GM19397 (cell line): ENCODE measurements at regions not wholly inside any gene's neighbourhood (a gene's known extent, or its start where the extent isn't known, plus 50 kb on each side); places are given as distances from the start of the nearest gene placed in this dataset.

Experiments
- ATAC-seq: cut with Tn5 transposase; IDR thresholded peaks from one replicate; pipeline ENCODE4 v1.9.1; 2021; ENCODE audit warnings: mild to moderate bottlenecking, moderate library complexity; ENCODE audit not compliant: unreplicated experiment

DNA sequence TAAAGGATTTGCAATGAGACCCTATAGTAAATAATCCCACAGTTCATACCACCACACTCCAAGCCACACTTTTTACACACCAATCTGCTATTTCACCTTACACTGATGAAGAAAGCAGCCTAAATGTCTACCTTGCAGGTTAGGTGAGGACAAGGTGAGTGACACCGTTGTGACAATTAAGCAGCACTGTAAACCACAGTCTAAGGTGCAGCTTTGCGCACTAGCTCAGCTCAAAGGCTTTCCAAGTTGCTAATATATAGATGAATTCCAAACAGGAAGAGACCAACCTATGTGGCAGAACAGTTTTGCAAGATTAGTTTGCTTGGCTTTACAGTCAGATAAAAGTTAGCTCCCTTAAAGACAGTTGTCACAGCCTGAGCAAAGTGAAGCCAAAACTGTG lies 429.5 kb upstream of the MARCKS start:
- no peak for ATAC-seq

DNA sequence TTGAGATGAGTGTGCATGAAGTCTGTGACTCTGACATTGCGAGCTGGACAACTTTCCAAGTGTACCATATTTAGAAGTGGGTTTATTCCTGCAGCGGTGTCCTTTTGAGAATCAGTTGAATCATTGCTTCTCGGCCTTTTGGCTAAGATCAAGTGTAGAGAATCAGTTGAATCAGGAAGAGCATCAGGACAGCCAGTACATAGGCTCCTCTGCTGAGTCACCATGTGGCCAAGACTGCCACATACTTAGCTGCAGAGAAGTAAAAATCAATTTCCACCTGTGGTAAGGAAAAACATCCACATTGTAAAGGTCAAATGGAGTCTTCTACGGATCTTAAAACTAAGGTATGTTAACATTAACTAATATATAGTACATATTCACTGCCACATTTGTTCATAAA lies 428.4 kb upstream of the MARCKS start:
- no peak for ATAC-seq

DNA sequence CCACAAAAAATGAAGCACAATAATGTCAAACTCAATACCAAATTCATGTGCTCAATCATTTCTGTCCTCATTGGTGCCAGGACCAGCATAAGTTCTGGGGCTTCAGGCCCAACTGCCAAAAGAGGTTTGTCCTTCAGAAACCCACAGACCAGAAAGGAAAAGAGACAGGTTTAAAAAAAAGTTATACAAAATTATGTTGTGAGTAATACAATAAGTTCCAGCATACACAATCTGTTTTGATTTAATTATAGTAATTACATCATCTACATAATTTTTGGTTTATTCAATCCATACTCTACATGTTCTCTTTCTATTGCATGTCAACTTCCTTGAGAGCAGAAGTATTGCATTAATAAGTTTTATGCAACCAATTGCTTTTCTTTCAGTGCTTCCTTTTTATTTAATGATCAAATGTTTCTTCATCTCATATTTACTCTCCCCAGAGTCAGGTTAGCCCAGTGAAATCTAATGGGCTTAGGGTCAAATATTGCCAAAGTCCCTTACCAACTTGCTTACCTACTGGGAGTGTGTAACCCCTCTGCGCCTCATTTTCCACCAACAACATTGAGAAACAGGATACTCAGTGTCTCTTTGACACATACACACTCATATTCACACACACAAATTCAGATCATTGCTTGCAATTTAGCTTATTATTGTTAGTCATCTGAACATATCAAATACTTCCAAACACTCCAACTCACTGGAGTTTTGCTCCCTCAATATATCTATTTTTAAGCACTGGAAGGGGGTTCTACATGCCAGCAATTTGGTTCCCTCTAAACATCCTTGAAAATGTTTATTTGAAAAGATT lies 424.4 kb upstream of the MARCKS start:
- ATAC-seq: no peak

DNA sequence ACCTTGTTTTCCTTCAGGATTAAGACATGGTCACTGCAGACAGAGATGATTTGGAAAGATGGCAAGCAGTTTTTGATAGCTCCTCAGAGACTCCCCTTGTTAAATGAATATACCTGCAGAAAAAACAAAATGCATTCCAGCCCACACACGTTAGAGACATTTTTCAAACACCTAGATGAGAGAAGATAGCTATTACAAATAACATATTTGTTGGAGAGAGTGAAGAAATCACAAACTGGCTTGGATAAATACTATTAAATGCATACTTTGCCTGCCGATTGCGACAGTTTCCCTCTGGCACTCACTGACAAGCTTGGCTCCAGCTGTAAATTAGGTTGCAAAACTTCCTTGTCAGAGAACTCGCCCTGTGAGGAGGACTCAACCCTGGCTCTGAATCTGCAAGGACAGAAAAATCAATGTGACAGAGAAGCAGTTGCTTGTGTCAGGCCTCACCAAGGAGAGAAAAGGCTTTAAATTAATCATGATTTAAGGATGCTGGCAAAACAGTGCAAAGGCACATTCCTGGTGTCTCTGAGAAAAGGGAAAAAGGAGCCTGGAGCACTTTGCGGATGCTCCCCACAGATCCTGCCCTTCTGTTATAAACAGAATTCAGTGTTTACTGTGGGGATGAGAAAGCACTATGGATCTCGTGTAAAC lies 423.7 kb upstream of the MARCKS start:
- ATAC-seq: no peak

DNA sequence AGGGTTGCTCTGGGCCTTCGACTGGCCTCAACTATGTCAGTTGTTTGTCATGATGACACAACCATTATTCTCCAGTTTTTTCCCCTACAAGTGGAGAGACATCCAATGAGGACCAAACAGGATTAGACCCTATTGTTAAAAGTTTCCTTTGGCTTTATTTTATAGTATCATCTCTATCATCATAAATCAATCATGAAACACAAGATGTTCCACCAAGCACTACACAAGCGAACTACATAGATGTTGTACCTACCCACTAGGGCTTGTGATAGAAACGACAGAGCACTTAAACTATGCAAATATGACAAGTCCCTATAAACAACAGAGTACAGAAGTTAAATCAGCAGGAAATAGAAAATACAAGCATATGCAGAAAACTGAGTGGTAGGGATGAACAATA lies 422.5 kb upstream of the MARCKS start:
- ATAC-seq: no peak

DNA sequence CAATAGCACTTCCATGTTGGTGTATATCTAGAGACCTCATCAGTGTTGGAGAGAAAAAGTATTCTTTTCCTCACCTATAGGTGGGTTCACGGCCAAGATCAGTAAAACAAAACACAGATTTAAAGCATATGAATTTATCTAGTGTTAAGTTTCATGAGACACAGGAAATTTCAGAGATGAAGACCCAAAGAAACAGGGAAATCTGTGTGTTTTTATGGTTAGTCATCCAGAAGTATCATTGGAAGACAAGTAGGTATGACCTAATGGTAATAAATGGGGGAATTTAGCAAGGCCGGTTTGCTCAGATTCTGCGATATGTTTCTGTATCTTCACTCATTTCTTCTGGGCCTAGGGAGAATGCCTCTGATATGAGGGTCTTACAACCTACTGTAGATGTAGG lies 419.6 kb upstream of the MARCKS start:
- ATAC-seq: no peak

DNA sequence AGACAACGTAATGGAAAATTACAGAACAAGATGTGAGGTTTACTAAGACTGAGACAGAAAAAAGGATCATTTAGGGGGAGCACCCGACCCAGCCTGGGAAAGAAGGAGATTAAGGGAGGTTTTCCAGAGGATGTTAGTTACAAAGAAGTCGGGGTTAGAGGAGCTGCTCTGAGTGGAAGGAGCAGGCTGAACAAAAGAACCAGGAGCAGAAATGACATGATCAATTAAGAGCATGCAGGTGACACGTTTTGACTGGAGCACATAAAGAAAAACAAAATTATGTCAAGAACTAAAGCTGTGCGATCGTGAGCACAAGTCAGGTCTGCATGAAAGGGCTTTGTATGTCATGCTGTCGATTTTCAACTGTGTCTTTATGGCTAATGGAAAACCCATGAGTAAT lies 417.3 kb upstream of the MARCKS start:
- no peak for ATAC-seq

DNA sequence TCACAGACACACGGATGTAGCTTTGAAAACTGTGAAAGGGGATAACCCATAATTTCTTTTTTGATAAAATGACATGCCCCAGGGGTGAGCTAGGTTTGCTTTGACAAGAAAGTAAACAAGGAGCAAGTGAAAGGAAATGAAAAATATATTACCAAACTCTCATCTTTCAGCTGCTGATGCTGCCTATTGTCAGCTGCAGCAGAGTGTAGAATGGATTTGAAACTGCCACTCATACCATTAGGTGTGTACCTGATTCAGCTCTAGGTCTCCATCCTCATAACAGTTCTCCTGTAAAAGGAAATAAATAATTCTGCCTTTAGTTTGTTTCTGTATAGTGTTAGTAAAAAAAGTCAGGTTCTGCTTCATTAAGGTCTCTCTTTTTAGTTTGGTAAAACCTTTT lies 415.1 kb upstream of the MARCKS start:
- no peak for ATAC-seq

DNA sequence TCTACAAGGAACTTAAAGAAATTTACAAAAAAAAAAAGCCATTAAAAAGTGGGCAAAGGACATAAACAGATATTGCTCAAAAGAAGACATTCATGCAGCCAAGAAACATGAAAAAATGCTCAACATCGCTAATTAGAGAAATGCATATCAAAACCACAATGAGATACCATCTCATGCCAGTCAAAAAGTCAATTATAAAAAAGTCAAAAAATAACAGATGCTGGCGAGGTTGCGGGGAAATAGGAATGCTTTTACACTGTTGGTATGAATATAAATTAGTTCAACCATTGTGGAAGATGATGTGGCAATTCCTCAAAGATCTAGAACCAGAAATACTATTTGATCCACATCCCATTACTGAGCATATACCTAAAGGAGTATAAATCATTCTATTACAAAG lies 411.9 kb upstream of the MARCKS start:
- no peak for ATAC-seq

DNA sequence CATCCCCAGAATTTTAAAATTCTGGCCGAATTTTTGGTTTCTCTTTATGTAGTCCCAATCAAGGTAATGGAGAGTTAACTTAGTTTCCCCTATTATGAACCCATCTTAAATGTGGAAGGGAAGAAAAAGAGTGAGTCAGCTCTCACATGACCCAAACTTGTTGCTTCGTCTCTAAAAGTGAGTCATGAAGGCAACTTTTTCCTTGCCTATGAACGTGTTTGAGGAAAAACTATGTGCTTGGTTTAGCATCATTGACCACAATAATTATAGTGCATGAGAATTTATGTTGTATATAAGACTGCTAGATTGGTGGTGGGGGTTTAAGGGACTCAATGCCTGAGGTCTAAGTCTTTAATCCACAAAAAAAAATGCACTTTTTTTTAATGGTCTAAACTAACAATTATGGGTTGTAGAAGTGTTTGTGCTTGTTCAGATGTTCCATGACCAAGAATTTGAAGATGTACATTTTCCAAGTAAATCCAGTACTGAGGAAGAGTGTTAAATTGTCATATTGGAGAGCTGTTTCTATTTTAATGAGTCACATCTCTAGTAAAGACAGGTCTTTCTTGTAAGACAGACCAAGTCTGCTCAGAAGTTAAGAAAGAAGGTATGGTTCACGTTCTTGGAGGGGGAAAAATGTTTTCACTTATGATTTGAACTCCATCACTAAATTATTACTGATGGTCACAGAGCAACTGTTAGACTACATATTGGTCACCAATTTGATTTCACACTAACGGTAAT lies 409.9 kb upstream of the MARCKS start:
- no peak for ATAC-seq

DNA sequence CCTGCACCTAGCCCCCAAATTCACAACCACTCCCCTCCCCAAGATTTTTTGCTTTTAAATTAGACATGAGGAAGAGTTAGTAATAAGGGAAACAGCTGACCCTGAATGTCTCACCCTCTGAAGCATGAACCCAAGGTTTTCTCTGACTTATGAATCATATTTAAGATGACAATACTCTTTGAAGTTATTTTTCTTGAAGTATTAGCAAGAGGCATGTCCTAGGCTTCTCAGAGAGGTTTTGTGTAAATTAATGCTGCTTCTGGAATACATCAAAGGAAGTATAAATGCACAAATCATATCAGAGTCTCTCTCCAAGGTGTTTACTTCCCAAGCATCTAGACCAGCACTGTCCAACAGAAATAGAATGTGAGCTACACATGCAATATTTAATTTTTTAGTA lies 408.1 kb upstream of the MARCKS start:
- ATAC-seq: no peak

DNA sequence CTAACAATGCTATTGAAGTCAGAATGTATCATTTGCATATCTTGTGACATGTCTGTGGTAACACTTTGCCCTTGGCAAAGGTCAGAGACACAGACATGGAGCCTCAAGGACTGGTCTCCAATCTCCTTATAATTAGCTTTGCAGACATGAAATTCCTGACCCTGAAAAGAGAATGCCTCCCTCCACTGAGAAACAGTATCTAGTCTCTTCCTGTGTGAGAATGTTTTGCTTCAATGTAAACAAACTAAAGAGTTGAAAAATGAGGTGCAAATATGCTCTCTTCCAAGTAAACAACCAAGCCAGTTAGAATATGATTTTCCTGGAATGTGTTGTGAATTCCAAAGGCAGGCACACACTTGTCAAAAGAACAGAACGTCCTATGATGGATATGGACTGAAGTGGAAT lies 407.1 kb upstream of the MARCKS start:
- no peak for ATAC-seq

DNA sequence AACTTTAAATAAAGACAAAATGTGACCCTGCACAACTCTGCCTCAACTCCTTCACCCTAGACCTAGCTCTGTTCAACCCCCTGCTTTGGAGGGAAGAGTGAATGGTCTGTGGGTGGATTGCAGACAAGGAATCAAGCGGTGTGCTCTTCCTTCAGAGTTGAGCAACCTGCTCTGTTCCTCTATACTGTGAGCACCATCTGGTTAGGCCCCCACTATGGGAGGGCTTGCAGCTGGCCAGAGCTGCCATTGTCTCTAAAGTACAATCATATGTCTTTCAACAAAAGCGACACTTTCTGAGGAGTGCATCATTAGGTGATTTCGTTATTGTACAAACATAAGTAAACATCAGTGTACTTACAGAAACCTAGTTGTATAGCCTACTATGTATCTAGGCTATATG lies 406.1 kb upstream of the MARCKS start:
- no peak for ATAC-seq

DNA sequence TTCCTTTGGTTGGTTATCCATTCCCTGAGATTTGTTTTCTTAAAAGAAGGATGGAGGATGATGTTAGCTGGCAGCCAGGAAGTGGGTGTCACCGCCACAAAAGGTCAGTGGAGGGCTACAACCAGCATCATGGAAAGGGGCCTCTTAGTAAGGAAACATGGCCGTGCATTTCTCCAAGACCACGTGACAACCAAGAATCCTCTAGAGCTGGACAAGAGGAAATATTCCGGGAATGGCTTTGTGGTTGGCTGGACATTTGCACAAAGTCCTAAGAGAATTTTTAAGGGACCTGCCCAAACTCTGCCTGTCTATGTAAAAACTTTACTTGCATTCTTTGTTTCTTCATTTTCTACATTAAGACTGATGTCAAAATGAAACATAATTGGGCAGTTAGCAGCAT lies 399.9 kb upstream of the MARCKS start:
- no peak for ATAC-seq

DNA sequence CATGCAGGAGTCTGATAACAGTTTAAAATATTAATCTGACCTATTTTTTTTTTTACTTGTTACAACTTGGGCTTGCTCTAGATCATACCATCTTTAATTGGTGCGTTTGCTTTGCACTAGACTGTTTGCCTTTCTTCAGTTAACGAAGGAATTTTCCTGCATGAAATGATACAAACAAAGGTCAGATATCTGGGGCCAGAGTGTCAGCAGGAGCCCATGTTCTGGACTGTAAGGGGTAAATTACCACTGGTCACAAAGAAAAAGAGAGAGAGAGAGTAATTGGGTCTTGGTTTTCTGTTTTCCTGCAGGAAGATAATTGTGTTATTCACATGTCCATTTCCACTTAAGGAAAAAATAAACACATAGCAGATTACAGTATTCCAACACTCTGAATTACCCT lies 399.4 kb upstream of the MARCKS start:
- ATAC-seq: no peak

DNA sequence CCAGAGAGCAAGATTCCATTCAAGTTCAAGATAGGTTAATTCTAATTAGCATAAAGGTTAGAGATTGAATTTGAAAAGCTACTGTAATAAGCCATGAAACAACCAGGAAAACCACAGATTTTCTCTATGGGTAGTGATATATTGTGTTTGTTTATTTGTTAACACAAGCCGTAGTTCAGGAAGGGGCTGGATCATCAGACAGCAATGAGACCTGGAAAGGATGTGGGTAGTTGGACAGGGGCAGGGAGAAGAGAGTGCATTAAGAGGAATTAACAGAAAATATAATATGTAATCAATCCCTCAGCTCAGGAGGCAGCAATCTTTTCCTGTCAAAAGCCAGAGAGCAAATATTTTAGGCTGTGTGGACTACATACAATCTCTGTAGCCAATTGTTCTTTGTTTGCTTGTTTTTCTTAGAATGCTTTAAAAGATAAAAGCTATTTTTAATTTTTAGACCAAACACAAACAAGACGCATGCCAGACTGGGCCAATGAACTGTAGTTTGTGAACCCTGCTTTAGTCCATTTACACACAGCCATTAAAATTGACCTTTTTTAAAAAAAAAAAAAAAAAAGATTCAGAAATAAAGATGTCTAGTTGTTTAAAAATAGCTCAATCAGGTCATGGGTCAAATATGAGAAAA lies 398.7 kb upstream of the MARCKS start:
- ATAC-seq: no peak

DNA sequence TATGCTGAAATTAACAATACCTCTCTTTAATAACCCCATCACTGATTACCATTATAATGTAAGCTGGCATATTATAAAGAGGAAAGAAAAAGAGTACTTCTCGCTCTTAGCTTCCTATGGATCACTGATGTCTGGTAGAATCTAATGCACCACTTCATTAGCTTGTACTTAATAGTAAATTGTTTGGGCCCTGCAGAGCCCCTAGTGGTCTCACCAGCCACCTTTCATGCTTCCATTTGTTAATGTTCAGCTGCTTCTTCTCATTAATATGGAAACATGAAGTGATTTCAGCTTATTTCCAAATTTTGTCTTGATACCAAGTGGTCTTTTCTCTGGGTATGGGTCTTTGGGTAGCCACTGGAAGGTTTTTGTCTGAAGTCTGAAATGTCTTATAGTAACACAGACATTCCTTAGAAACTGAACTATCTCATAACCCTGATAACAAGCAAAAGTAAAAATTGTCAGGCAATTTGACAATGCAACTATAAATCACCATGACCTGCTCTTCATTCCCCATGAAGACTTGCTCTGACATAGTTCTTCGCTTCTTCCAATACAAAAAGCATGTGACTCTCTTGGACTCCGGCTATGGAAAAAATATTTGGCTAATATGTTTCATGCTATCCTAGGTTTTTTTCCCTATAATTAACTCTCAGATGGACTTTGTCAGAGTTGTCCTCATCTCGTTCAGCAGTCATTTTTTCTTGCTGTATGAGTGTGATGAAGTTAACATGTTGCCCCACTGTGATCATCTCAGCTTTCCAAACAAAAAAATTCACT lies 395.8 kb upstream of the MARCKS start:
- no peak for ATAC-seq

DNA sequence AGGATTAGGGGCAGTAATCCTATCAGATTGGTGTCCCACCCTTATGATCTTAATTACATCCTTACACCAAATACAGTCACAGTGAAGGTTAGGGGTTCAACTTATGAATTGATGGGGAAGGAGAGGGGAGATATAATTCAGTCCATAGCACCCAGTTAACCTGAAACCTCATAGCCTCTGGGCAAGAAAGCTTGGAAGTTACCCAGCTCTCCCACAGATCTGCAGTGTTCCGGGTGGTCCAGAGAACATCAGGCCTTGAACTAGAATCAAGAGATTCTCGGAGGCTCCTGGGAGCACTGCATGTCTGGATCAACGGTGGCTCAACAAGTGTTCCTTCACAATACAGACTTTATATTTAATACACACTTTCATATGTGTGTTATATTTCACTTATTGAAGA lies 392.6 kb upstream of the MARCKS start:
- no peak for ATAC-seq

DNA sequence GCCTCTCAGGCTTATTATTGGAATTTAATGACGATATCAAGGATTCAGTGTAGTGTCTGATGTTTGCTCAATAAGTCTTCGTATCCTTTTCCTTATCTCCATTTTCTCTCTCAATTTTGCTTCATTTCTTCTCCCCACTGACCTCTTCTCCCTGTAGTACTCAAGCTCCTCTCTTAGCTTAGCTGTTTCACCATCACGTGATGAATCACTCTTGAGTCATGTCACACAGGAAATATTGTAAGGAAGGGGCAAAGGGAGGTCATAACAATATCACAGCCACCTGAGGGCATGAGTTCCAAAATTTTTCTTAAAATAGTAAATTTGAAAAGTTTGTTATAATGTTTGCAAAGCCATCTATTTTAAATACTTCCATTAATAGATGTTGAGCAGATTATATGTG lies 392.2 kb upstream of the MARCKS start:
- ATAC-seq: no peak

DNA sequence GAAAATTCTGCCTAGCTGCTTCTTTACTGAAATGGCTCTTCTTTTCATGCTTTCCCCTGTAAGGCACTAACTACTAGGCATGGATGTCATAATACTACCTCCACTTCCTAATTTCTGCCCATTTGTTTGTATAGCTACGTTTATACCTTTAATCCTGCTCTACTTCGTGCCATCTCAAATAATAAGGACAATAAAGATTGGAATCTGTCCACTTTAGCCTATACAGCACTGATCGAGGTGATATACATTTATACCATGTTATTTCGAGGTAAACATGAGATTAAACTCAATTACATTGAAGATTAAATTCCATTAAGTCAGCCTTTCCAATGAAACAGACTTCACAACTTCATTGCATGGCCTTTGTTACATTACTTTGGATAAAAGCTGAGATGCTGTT lies 390.6 kb upstream of the MARCKS start:
- ATAC-seq: no peak

DNA sequence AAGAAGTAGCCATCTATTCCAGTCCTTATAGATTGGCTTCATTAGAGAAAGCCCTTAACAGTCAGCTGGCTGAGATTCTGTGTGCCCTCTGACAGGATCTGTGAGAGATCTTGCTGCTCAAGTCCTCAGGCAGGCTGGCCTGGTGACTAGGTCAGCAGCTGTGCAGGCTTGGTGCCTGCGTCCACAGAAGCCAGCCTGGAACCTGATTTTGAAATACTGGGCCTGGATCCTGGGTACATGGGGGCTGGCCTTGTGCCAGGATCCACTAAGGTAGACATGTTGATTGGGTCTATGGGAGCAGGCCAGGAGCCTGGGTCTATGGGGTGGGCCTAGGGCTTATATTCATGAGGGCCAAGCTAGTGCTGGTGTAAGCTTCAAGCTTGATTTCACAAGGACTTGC lies 381.8 kb upstream of the MARCKS start:
- no peak for ATAC-seq
